Mesendoderm (in vitro differentiated cells): ENCODE measurements at regions not wholly inside any gene's neighbourhood (a gene's known extent, or its start where the extent isn't known, plus 50 kb on each side); places are given as distances from the start of the nearest gene placed in this dataset.
"Not testable (repeated sequence)": the region's sequence is repeated elsewhere in the genome, so short reads cannot be mapped to it uniquely, and the experiment has no call there.

Experiments used
- DNase-seq: peaks from one replicate; pipeline ENCODE4 v3.0.0; 2013
- H2AK5ac ChIP-seq: 2 replicates; pipeline ENCODE4 v1.6.1; 2013; ENCODE audit warnings: low read length, inconsistent platforms
- H2BK120ac ChIP-seq: 2 replicates; pipeline ENCODE4 v1.6.1; 2013; ENCODE audit warnings: low read depth, mild to moderate bottlenecking, low read length, moderate library complexity, mixed read lengths
- H2BK15ac ChIP-seq: replicated peaks from 2 replicates; pipeline ENCODE4 v1.6.1; 2013; ENCODE audit warnings: low read depth, mild to moderate bottlenecking, moderate library complexity
- H2BK5ac ChIP-seq: 2 replicates; pipeline ENCODE4 v1.6.1; 2013; ENCODE audit warnings: low read length, inconsistent platforms
- H3K18ac ChIP-seq: 2 replicates; pipeline ENCODE4 v1.6.1; 2013; ENCODE audit warnings: mild to moderate bottlenecking, low read length, mixed read lengths
- H3K23ac ChIP-seq: one replicate; pipeline ENCODE4 v1.6.1; 2013; ENCODE audit warnings: low read length
- H3K27ac ChIP-seq: 2 replicates; pipeline ENCODE4 v1.5.1; 2013; ENCODE audit warnings: low read depth, mild to moderate bottlenecking, inconsistent platforms, low read length, moderate library complexity
- H3K27me3 ChIP-seq: 2 replicates; pipeline ENCODE4 v1.6.1; 2013; ENCODE audit warnings: low read length, control low read depth, mild to moderate bottlenecking, inconsistent platforms; ENCODE audit not compliant: insufficient read depth, poor library complexity
- H3K36me3 ChIP-seq: 2 replicates; pipeline ENCODE4 v1.6.1; 2013; ENCODE audit warnings: low read length, inconsistent platforms; ENCODE audit not compliant: control insufficient read depth, insufficient read depth
- H3K4ac ChIP-seq: one replicate; pipeline ENCODE4 v1.6.1; 2013; ENCODE audit warnings: low read depth, mild to moderate bottlenecking, low read length, moderate library complexity
- H3K4me1 ChIP-seq: 2 replicates; pipeline ENCODE4 v1.6.1; 2013; ENCODE audit warnings: low read depth, low read length, inconsistent platforms; ENCODE audit not compliant: control insufficient read depth
- H3K4me2 ChIP-seq: 2 replicates; pipeline ENCODE4 v1.6.1; 2013; ENCODE audit warnings: low read length
- H3K4me3 ChIP-seq: 2 replicates; pipeline ENCODE4 v1.5.1; 2013; ENCODE audit warnings: mild to moderate bottlenecking, low read length
- H3K56ac ChIP-seq: one replicate; pipeline ENCODE4 v1.6.1; 2013; ENCODE audit warnings: low read length
- H3K79me1 ChIP-seq: 2 replicates; pipeline ENCODE4 v1.6.1; 2013; ENCODE audit warnings: low read length, inconsistent platforms
- H3K79me2 ChIP-seq: 2 replicates; pipeline ENCODE4 v1.6.1; 2013; ENCODE audit warnings: mild to moderate bottlenecking, low read length; ENCODE audit not compliant: control insufficient read depth, insufficient read depth
- H3K9ac ChIP-seq: 2 replicates; pipeline ENCODE4 v1.6.1; 2013; ENCODE audit warnings: low read length, inconsistent platforms
- H4K5ac ChIP-seq: one replicate; pipeline ENCODE4 v1.6.1; 2013; ENCODE audit warnings: low read length
- H4K8ac ChIP-seq: one replicate; pipeline ENCODE4 v1.6.1; 2013; ENCODE audit warnings: low read depth, mild to moderate bottlenecking, control low read depth, low read length, moderate library complexity
- WGBS: extraction: QIAGEN DNeasy Blood & Tissue Kit; methylation state at CpG from one replicate; pipeline ENCODE4 v1.1.7; 2013; ENCODE audit warnings: low lambda C conversion rate, missing lambda C conversion rate; ENCODE audit not compliant: insufficient coverage; ENCODE audit errors: extremely low coverage; 5-methylcytosine and 5-hydroxymethylcytosine counted together

DNA sequence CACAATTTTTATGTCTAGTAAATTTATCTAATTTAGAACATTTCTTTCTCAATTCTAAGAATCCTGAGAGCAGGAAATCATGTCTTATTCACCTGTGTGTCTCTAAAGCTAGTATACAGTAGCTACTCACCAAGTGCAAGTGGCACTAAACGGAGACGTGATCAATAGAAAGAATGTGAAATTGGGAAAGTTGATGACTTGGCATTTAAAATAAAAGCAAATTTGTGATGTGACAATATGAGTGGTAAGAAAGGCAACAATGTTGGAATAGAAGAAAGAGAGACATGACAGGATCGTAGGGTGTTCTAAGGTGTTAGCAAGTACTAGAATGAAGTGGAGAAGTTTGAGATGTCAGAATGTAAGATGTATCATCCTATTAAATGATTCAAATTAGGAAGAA lies 725.9 kb downstream of the BCKDHB start:
- no peak overlapping the region for H3K27ac ChIP-seq
- H3K23ac ChIP-seq = no peak overlapping the region
- H3K4me1 ChIP-seq = no peaks in the 10 kb centered on the region
- no peak overlapping the region for H2BK120ac ChIP-seq
- no peak overlapping the region for H3K4ac ChIP-seq
- WGBS = no CpG with 5 or more reads among the region's 3 CpGs
- H2BK5ac ChIP-seq = no peak overlapping the region
- no peaks in the 10 kb centered on the region for H3K79me2 ChIP-seq
- H3K4me3 ChIP-seq = no peak overlapping the region
- H4K8ac ChIP-seq = no peak overlapping the region
- no peak overlapping the region for H3K18ac ChIP-seq
- H2BK15ac ChIP-seq = no peak overlapping the region
- no peak for DNase-seq
- H3K79me1 ChIP-seq = no peaks in the 10 kb centered on the region
- no peaks in the 10 kb centered on the region for H3K36me3 ChIP-seq
- no peak overlapping the region for H2AK5ac ChIP-seq
- no peaks in the 10 kb centered on the region for H3K27me3 ChIP-seq
- H3K56ac ChIP-seq = no peak overlapping the region
- H4K5ac ChIP-seq = no peak overlapping the region
- H3K4me2 ChIP-seq = no peak overlapping the region
- H3K9ac ChIP-seq = no peak overlapping the region

DNA sequence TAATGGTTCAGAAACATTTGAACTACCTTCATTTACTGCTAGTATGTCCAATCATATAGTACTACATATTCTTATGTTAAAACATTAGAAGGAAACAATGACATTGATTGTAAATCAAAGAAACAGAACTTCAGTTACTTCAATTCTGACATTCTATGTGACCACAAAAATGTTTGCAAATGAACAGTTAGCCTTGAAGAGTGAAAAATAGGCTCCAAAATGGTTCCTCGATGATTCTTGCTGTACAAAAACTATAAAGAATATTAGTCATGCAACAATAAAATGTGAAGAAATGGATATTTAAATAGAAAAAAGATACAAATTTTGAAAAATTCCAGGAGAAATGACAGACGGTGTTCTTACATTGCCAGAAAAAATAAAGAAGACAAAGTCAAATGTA lies 686.9 kb downstream of the BCKDHB start:
- no peak overlapping the region for H2BK120ac ChIP-seq
- WGBS = no CpG with 5 or more reads among the region's 2 CpGs
- DNase-seq = no peak
- H3K4me3 ChIP-seq = no peak overlapping the region
- no peaks in the 10 kb centered on the region for H3K79me2 ChIP-seq
- no peak overlapping the region for H3K27ac ChIP-seq
- no peak overlapping the region for H4K5ac ChIP-seq
- H4K8ac ChIP-seq = no peak overlapping the region
- H3K18ac ChIP-seq = no peak overlapping the region
- H3K23ac ChIP-seq = no peak overlapping the region
- H3K9ac ChIP-seq = no peak overlapping the region
- H3K4ac ChIP-seq = no peak overlapping the region
- no peaks in the 10 kb centered on the region for H3K4me1 ChIP-seq
- H3K79me1 ChIP-seq = no peaks in the 10 kb centered on the region
- no peak overlapping the region for H2BK5ac ChIP-seq
- no peak overlapping the region for H3K56ac ChIP-seq
- no peaks in the 10 kb centered on the region for H3K36me3 ChIP-seq
- no peak overlapping the region for H3K4me2 ChIP-seq
- no peaks in the 10 kb centered on the region for H3K27me3 ChIP-seq
- no peak overlapping the region for H2AK5ac ChIP-seq
- no peak overlapping the region for H2BK15ac ChIP-seq

DNA sequence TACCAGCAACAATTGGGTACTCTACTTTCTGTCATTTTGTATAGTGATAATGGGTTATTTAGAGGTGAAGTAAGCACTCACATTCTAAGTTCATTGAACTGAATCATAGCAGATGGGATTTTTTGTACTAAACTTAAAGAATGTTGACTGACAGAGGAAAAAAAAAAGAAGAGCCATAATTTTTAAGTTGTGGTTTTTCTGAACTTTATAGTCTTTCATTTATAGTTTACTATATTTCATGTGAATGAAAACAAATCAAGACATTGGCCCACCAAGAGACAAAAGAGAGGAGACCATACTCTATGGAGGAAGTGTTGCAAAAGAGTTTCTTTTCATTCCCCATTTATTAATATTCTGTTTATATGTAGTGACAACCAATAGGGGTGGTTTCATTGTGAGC lies 685.7 kb downstream of the BCKDHB start:
- Histone ChIP-seq H3K79me1 (no peaks in the 10 kb centered on the region), H4K5ac (no peak overlapping the region), H3K23ac (no peak overlapping the region), H3K27ac (no peak overlapping the region), H3K9ac (no peak overlapping the region), H2AK5ac (no peak overlapping the region), H2BK15ac (no peak overlapping the region), H3K4me2 (no peak overlapping the region), H2BK5ac (no peak overlapping the region), H3K27me3 (no peaks in the 10 kb centered on the region), H4K8ac (no peak overlapping the region), H2BK120ac (no peak overlapping the region), H3K4ac (no peak overlapping the region), H3K4me1 (no peaks in the 10 kb centered on the region), H3K4me3 (no peak overlapping the region), H3K79me2 (no peaks in the 10 kb centered on the region), H3K56ac (no peak overlapping the region), H3K36me3 (no peaks in the 10 kb centered on the region), H3K18ac (no peak overlapping the region)
- no peak for DNase-seq

DNA sequence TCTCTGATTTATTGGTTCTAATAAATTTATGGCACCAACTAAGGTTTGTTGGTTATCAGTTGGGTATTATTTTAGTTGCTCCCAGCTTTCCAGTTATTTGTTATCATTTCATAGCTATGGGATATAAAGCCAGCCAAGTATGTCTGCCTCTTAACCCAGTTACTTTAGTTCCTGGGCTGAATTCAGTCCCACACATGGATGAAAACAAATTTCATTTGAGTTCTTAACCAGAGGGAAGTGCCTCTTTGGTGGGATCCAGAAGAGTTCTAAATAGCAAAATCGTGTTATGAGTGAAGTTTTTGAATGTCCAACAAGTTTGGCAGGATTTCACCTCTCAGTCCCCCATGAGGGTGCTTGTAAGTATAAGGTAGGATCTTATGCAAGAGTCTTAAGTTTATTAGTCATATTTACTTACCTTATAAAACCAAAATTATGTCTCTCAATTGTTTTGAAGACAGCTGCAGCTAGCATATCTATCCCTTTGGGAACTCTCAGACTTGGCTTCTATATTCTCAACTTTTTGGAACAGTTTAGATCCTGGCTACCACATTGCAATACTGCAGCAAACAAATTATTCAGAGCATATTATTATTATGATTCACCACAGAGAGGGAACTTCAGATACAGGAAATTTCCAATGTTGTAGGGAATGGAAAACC lies 683.6 kb downstream of the BCKDHB start:
- Histone ChIP-seq H3K4me3 (no peak overlapping the region), H2AK5ac (no peak overlapping the region), H2BK15ac (no peak overlapping the region), H3K4me1 (no peaks in the 10 kb centered on the region), H3K56ac (no peak overlapping the region), H4K8ac (no peak overlapping the region), H2BK5ac (no peak overlapping the region), H3K36me3 (no peaks in the 10 kb centered on the region), H3K79me1 (no peaks in the 10 kb centered on the region), H3K23ac (no peak overlapping the region), H3K4ac (no peak overlapping the region), H3K18ac (no peak overlapping the region), H3K9ac (no peak overlapping the region), H3K27ac (no peak overlapping the region), H3K79me2 (no peaks in the 10 kb centered on the region), H3K27me3 (no peaks in the 10 kb centered on the region), H4K5ac (no peak overlapping the region), H3K4me2 (no peak overlapping the region), H2BK120ac (no peak overlapping the region)
- no CpG with 5 or more reads among the region's 1 CpG for WGBS
- DNase-seq = no peak

DNA sequence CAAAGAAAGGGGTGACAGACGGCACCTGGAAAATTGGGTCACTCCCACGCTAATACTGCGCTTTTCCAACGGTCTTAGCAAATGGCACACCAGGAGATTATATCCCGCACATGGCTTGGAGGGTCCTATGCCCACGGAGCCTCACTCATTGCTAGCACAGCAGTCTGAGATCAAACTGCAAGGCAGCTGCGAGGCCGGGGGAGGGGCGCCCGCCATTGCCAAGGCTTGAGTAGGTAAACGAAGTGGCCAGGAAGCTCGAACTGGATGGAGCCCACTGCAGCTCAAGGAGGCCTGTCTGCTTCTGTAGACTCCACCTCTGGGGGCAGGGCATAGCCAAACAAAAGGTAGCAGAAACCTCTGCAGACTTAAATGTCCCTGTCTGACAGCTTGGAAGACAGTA lies 676.8 kb downstream of the BCKDHB start:
- H3K27ac ChIP-seq, H4K8ac ChIP-seq, H3K27me3 ChIP-seq, H2BK5ac ChIP-seq, H3K79me1 ChIP-seq, H2BK120ac ChIP-seq, H3K9ac ChIP-seq, H3K36me3 ChIP-seq, H3K4me2 ChIP-seq, H3K79me2 ChIP-seq, H3K4me1 ChIP-seq, H3K4ac ChIP-seq, H3K56ac ChIP-seq, H3K23ac ChIP-seq, DNase-seq, H4K5ac ChIP-seq, H3K18ac ChIP-seq, H2AK5ac ChIP-seq, H2BK15ac ChIP-seq, H3K4me3 ChIP-seq: not testable (repeated sequence)
- no CpG with 5 or more reads among the region's 12 CpGs for WGBS

DNA sequence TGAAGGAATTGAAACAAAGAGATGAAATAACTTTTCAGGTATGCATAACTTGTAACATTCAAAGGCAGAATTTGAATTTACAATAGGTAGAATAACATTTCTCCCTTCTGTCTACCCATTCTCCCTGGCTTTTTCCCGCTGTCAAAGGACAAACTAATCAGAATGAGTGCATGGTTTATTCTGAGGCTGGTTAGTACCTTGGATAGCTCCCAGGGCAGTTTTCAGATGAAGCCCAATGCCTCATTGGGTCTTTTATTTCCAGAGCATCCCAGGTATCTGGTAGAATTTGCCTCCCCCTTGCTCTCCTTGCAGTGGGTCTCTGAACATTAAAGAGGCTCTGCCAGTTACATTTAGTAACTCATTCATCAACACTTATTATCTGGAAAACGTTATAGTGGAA lies 665.5 kb downstream of the BCKDHB start:
- DNase-seq = peak; percentile 68
- no peaks in the 10 kb centered on the region for H3K36me3 ChIP-seq
- no peak overlapping the region for H3K27ac ChIP-seq
- no peaks in the 10 kb centered on the region for H3K79me2 ChIP-seq
- H2BK5ac ChIP-seq = no peak overlapping the region
- H3K56ac ChIP-seq = no peak overlapping the region
- H3K27me3 ChIP-seq = no peaks in the 10 kb centered on the region
- no peak overlapping the region for H3K4ac ChIP-seq
- H3K23ac ChIP-seq = no peak overlapping the region
- no peaks in the 10 kb centered on the region for H3K4me1 ChIP-seq
- no peak overlapping the region for H3K4me2 ChIP-seq
- H3K4me3 ChIP-seq = no peak overlapping the region
- no peak overlapping the region for H2AK5ac ChIP-seq
- H4K8ac ChIP-seq = no peak overlapping the region
- H2BK120ac ChIP-seq = no peak overlapping the region
- no peak overlapping the region for H4K5ac ChIP-seq
- no CpG with 5 or more reads among the region's 2 CpGs for WGBS
- H3K9ac ChIP-seq = no peak overlapping the region
- no peaks in the 10 kb centered on the region for H3K79me1 ChIP-seq
- no peak overlapping the region for H3K18ac ChIP-seq
- no peak overlapping the region for H2BK15ac ChIP-seq
